ENCODE measurements at regions not wholly inside any gene's neighbourhood (a gene's known extent, or its start where the extent isn't known, plus 50 kb on each side); places are given as distances from the start of the nearest gene placed in this dataset.
A peak's percentile ranks its signal among the peaks of the same experiment; 100 is the strongest.

DNA sequence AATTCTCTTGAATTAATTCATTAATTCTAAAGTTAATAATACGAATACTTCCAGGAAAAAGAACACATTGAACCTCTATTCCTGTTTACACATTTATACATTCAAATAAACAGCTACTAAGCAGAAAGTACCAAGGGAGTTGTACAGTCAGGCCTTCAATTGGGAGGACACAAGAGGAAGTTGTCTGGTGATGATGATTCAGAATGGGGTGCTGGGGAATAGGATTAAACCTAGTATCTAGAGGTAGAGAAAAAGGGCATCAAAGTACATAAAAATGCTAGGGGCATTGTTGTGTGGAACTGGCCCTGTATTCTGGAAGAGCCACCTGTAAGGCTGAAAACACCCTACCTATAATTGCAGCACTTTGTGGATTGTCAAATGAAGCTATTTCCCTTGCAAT lies 71.7 kb upstream of the MROH9 start:
- DNase-seq (ENCODE audit: extremely low read depth, low read depth, low spot score) = no peak

GRCh38 chr1:170864238-170864637 lies 71.1 kb upstream of the MROH9 start:
- no peak for DNase-seq (ENCODE audit: extremely low read depth, low read depth, low spot score)

DNA sequence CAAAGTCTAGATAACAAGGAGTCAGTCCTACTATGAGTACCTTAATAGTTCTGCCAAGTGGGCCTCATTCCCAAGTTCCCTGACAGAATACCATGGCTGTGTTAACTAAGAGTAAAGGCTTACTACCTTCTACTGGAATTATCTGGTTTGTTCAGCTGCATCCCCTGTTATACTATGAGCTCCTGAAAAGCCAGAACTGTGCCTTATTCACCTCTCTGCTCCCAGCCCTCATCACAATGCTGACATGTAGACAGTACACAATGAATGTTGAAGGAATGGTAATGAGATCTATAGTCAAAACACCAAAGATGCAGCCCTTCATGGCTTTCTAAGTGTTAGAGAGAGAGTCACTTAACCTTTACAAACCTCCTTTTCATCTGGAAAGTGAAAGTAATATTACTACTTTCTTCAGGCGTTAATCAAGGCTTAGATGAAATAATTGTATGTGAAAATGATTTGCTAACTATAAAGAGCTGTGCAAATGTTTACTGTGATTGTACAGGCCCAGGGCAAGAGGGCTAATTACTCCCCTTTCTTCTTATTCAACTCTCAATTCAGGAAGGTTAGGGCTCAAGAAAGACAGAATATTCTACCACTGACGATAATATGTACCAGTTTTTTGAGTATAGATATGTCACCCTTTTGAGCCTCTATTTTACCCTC lies 70.3 kb upstream of the MROH9 start:
- DNase-seq (ENCODE audit: extremely low read depth, low read depth, low spot score) = no peak

DNA sequence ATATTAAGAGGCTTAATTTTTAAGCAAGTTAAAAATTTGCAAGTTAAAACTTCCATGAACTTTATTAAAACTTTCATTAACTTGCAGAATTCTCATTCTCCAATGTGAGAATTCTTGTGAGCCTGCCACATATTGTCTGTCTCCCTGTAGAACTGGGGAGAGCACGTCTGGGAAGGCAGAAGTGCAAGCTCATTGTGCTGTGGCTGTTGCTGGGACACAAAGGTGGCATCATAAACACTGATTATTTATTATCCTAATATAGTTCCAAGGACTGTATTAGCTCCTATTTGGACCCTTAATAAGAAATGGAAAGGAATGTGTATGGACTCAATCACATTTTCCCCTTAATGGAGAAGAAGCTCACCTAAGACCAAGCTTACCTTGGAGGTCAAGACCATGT lies 68.7 kb upstream of the MROH9 start:
- no peak for DNase-seq (ENCODE audit: extremely low read depth, low read depth, low spot score)

DNA sequence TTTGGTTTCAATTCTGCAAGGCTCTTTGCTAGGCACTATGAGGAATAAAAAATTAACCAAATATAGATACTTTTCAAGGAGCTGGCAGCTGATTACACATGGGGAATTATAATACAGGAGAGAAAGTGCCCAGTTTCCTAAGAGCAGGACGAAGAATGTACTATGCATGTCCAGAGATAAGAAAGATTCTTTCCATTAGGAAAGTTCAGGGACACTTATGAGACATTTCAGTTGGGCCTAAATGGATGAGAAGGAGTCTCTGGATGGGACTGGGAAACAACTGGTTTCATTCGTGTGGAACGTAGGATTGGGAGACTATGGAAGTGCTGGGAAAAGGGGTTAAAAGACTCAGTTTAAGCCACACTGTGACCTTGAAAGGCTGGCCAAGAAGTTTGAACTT lies 63.5 kb upstream of the MROH9 start:
- no peak for DNase-seq (ENCODE audit: extremely low read depth, low read depth, low spot score)

DNA sequence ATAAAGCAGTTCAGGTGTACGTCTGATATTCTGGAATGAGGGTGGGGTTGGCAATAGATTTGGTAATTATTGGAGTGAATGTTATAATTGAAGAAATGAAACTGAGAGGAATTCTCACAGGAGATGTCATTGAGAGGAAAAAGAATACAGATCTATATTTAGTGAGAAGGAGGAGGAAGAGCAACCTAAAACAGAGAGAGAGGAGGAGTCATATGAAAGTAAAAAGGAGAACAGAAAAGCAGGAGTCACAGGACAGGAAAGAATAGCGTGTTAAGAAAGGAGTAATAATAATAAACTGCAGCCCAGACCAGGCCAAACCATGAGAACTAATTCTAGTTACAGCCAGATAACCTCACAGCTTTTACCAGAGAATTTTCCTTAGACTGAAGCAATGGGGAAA lies 62.7 kb upstream of the MROH9 start:
- DNase-seq (ENCODE audit: extremely low read depth, low read depth, low spot score) = no peak

- DNase-seq (ENCODE audit: extremely low read depth, low read depth, low spot score) = no peak
These were observed 60.7 kb upstream of the MROH9 start for GRCh38 chr1:170874671-170875070.

- DNase-seq (ENCODE audit: extremely low read depth, low read depth, low spot score) = peak; percentile 2
These were observed 53.8 kb upstream of the MROH9 start for GRCh38 chr1:170881268-170882265.

Data from glomerular endothelial cell (primary cell).